ENCODE measurements at regions not wholly inside any gene's neighbourhood (a gene's known extent, or its start where the extent isn't known, plus 50 kb on each side); places are given as distances from the start of the nearest gene placed in this dataset.
"Not testable (repeated sequence)": the region's sequence is repeated elsewhere in the genome, so short reads cannot be mapped to it uniquely, and the experiment has no call there.

DNA sequence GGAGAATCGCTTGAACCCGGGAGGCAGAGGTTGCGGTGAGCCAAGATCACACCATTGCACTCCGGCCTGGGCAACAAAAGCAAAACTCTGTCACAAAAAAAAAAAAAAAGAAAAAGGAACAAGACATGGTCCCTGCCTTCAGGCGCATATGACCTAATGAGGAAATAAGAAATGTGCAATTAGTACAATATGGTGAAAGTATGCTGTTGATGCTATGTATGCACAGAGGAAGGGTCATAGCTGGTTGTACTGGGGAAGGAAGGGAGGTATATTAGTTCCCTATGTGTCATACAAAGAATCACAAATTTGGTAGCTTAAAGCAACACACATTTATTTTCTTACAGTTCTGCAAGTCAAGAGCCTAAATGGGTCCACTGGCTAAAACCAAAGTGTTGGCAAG is 97.8 kb upstream of the MPP7 start:
- CTCF ChIA-PET = no interaction called here

GRCh38 chr10:28402611-28403073 is 99.8 kb upstream of the MPP7 start:
- H3K79me2 ChIP-seq (ENCODE audit: control insufficient read depth, insufficient read depth, low read length); DNase-seq (ENCODE audit: low read depth, low spot score); POLR2A ChIA-PET: not testable (repeated sequence)

More for the DNA sequence above, 97.8 kb upstream of the MPP7 start:
- Histone ChIP-seq H4K20me1 (replicated peaks; ENCODE audit: control insufficient read depth, extremely low read depth, insufficient read depth, low read length) (no peaks in the 10 kb centered on the region), H3K9me3 (replicated peaks; ENCODE audit: control insufficient read depth, insufficient read depth, low read length) (no peaks in the 10 kb centered on the region), H3K27ac (ENCODE audit: insufficient read depth, low read depth, low read length) (no peak overlapping the region), H3K9ac (replicated peaks; ENCODE audit: extremely low read depth, insufficient read depth, low read length) (no peak overlapping the region), H3K4me3 (replicated peaks in 1 of 3; ENCODE audit: insufficient read depth in 1 of 3, low read depth in 1 of 3, low read length in 3 of 3) (no peak overlapping the region), H3K27me3 (ENCODE audit: control insufficient read depth in 2 of 2, insufficient read depth in 2 of 2, low read length in 2 of 2) (no peaks in the 10 kb centered on the region), H3K4me2 (ENCODE audit: insufficient read depth, low read length) (no peak overlapping the region), H3K79me2 (ENCODE audit: control insufficient read depth, insufficient read depth, low read length) (no peaks in the 10 kb centered on the region), H3K36me3 (ENCODE audit: control insufficient read depth in 2 of 2, extremely low read depth in 1 of 2, insufficient read depth in 2 of 2, low read length in 2 of 2) (no peaks in the 10 kb centered on the region), H3K9me1 (replicated peaks; ENCODE audit: control insufficient read depth, extremely low read depth, insufficient read depth, low read length) (no peaks in the 10 kb centered on the region), H2AFZ (ENCODE audit: low read depth, low read length) (no peak overlapping the region), H3K4me1 (ENCODE audit: control insufficient read depth, extremely low read depth, insufficient read depth, low read length) (no peaks in the 10 kb centered on the region)
- dilution Hi-C loops (cut with MboI; ENCODE audit: extremely low pct_ligation_motif_present, low sequenced_read_pairs) = no loop called here
- POLR2A ChIA-PET = no interaction called here
- intact Hi-C loops (cut with micrococcal nuclease) = no loop called here
- no peak for TF ChIP-seq FOS (IDR thresholded peaks at IDR 0.05; ENCODE audit: borderline replicate concordance, insufficient read depth, low read length)
- TF ChIP-seq POLR2AphosphoS5 (IDR thresholded peaks at IDR 0.05; ENCODE audit: insufficient read depth, low read depth, low read length) = no peak
- TF ChIP-seq GATA2 (IDR thresholded peaks at IDR 0.05; ENCODE audit: insufficient read depth, insufficient read length, low read depth, low read length) = no peak
- no peak for FAIRE-seq
- BruUV-seq (replicated peaks) = no TSS peak
- no peak for DNase-seq (ENCODE audit: low read depth, low spot score)

More at GRCh38 chr10:28402611-28403073, 99.8 kb upstream of the MPP7 start:
- H3K4me2 ChIP-seq (ENCODE audit: insufficient read depth, low read length); H3K4me1 ChIP-seq (ENCODE audit: control insufficient read depth, extremely low read depth, insufficient read depth, low read length); H4K20me1 ChIP-seq (replicated peaks; ENCODE audit: control insufficient read depth, extremely low read depth, insufficient read depth, low read length); H3K9me3 ChIP-seq (replicated peaks; ENCODE audit: control insufficient read depth, insufficient read depth, low read length); H3K27ac ChIP-seq (ENCODE audit: insufficient read depth, low read depth, low read length); H3K9me1 ChIP-seq (replicated peaks; ENCODE audit: control insufficient read depth, extremely low read depth, insufficient read depth, low read length); dilution Hi-C loops (cut with MboI; ENCODE audit: extremely low pct_ligation_motif_present, low sequenced_read_pairs); FAIRE-seq; H3K36me3 ChIP-seq (ENCODE audit: control insufficient read depth in 2 of 2, extremely low read depth in 1 of 2, insufficient read depth in 2 of 2, low read length in 2 of 2); intact Hi-C loops (cut with micrococcal nuclease); H2AFZ ChIP-seq (ENCODE audit: low read depth, low read length); H3K27me3 ChIP-seq (ENCODE audit: control insufficient read depth in 2 of 2, insufficient read depth in 2 of 2, low read length in 2 of 2); H3K4me3 ChIP-seq (replicated peaks in 1 of 3; ENCODE audit: insufficient read depth in 1 of 3, low read depth in 1 of 3, low read length in 3 of 3); H3K9ac ChIP-seq (replicated peaks; ENCODE audit: extremely low read depth, insufficient read depth, low read length); BruUV-seq (replicated peaks): not testable (repeated sequence)
- CTCF ChIA-PET = interaction anchor here (1.3 to 2.2 kb wide), 3 partner anchors 8 to 29 kb away, joined by 3 to 16 read pairs (median 3); no protein-coding TSS in a partner anchor
